Mesothelial cell of epicardium (in vitro differentiated cells): ENCODE measurements at regions not wholly inside any gene's neighbourhood (a gene's known extent, or its start where the extent isn't known, plus 50 kb on each side); places are given as distances from the start of the nearest gene placed in this dataset.
A peak's percentile ranks its signal among the peaks of the same experiment; 100 is the strongest.

Source experiments
- DNase-seq, 2 experiments: peaks; one replicate each; pipeline ENCODE4 v3.0.0; 2021; ENCODE audit warnings: low spot score in 2 of 2; ENCODE audit not compliant: unreplicated experiment in 2 of 2
- H3K27ac Mint-ChIP-seq: 2 replicates; pipeline ENCODE4 v1.8.0; 2021; ENCODE audit warnings: mixed read lengths
- H3K27me3 Mint-ChIP-seq: 2 replicates; pipeline ENCODE4 v1.8.0; 2021; ENCODE audit warnings: low read depth, mixed read lengths
- H3K36me3 Mint-ChIP-seq: 2 replicates; pipeline ENCODE4 v1.8.0; 2021; ENCODE audit warnings: mixed read lengths
- H3K4me1 Mint-ChIP-seq: 2 replicates; pipeline ENCODE4 v1.8.0; 2021; ENCODE audit warnings: mixed read lengths
- H3K4me3 Mint-ChIP-seq: 2 replicates; pipeline ENCODE4 v1.8.0; 2021; ENCODE audit warnings: mild to moderate bottlenecking, moderate library complexity, mixed read lengths
- H3K9me3 Mint-ChIP-seq: 2 replicates; pipeline ENCODE4 v1.8.0; 2021; ENCODE audit warnings: mixed read lengths
- CTCF ChIP-seq: fragments of 200-600 bp; sonication (generic); IDR thresholded peaks from one replicate; pipeline ENCODE4 v1.5.0; 2021; ENCODE audit warnings: antibody characterized with exemption; ENCODE audit not compliant: unreplicated experiment

- peaks cover 33% of the 10 kb centered on the region for H3K27me3 Mint-ChIP-seq
- peaks cover 6% of the 10 kb centered on the region for H3K4me1 Mint-ChIP-seq
- H3K36me3 Mint-ChIP-seq: no peaks in the 10 kb centered on the region
- no peak for TF ChIP-seq CTCF
- H3K4me3 Mint-ChIP-seq: no peak overlapping the region
- peak in 1 of 2 experiments; percentile 30 for DNase-seq
- H3K27ac Mint-ChIP-seq: no peak overlapping the region
- H3K9me3 Mint-ChIP-seq: no peaks in the 10 kb centered on the region
Observed at GRCh38 chr10:131698986-131699385, 201.8 kb upstream of the PPP2R2D start.

- Mint-ChIP-seq H3K27ac (no peak overlapping the region), H3K4me1 (peaks cover 6% of the 10 kb centered on the region), H3K4me3 (no peak overlapping the region), H3K9me3 (no peaks in the 10 kb centered on the region), H3K27me3 (peaks cover 34% of the 10 kb centered on the region), H3K36me3 (no peaks in the 10 kb centered on the region)
- TF ChIP-seq CTCF: no peak
- peak in 1 of 2 experiments; percentile 27 for DNase-seq
Observed at GRCh38 chr10:131700032-131700431, 200.8 kb upstream of the PPP2R2D start.

GRCh38 chr10:131700506-131700905, 200.3 kb upstream of the PPP2R2D start:
- H3K4me1 Mint-ChIP-seq: peaks cover 6% of the 10 kb centered on the region
- H3K9me3 Mint-ChIP-seq: no peaks in the 10 kb centered on the region
- no peak overlapping the region for H3K27ac Mint-ChIP-seq
- TF ChIP-seq CTCF: no peak
- H3K36me3 Mint-ChIP-seq: no peaks in the 10 kb centered on the region
- peaks cover 31% of the 10 kb centered on the region for H3K27me3 Mint-ChIP-seq
- H3K4me3 Mint-ChIP-seq: no peak overlapping the region
- DNase-seq: peak in 1 of 2 experiments; percentile 9

- no peak for TF ChIP-seq CTCF
- H3K4me3 Mint-ChIP-seq: no peak overlapping the region
- no peaks in the 10 kb centered on the region for H3K36me3 Mint-ChIP-seq
- peaks cover 6% of the 10 kb centered on the region for H3K4me1 Mint-ChIP-seq
- H3K27me3 Mint-ChIP-seq: peaks cover 26% of the 10 kb centered on the region
- peaks cover under 1% of the 10 kb centered on the region for H3K9me3 Mint-ChIP-seq
- H3K27ac Mint-ChIP-seq: no peak overlapping the region
- peak in 1 of 2 experiments; percentile 32 for DNase-seq
Observed at GRCh38 chr10:131701131-131701947, 199.5 kb upstream of the PPP2R2D start.

- Mint-ChIP-seq H3K9me3 (peaks cover 13% of the 10 kb centered on the region), H3K4me1 (peaks cover 6% of the 10 kb centered on the region), H3K27me3 (peaks cover 27% of the 10 kb centered on the region), H3K27ac (no peak overlapping the region), H3K36me3 (no peaks in the 10 kb centered on the region), H3K4me3 (no peak overlapping the region)
- DNase-seq: peak in 1 of 2 experiments; percentile 33
- no peak for TF ChIP-seq CTCF
Observed at GRCh38 chr10:131702531-131703356, 198.1 kb upstream of the PPP2R2D start.
